ENCODE measurements at regions not wholly inside any gene's neighbourhood (a gene's known extent, or its start where the extent isn't known, plus 50 kb on each side); places are given as distances from the start of the nearest gene placed in this dataset.

DNA sequence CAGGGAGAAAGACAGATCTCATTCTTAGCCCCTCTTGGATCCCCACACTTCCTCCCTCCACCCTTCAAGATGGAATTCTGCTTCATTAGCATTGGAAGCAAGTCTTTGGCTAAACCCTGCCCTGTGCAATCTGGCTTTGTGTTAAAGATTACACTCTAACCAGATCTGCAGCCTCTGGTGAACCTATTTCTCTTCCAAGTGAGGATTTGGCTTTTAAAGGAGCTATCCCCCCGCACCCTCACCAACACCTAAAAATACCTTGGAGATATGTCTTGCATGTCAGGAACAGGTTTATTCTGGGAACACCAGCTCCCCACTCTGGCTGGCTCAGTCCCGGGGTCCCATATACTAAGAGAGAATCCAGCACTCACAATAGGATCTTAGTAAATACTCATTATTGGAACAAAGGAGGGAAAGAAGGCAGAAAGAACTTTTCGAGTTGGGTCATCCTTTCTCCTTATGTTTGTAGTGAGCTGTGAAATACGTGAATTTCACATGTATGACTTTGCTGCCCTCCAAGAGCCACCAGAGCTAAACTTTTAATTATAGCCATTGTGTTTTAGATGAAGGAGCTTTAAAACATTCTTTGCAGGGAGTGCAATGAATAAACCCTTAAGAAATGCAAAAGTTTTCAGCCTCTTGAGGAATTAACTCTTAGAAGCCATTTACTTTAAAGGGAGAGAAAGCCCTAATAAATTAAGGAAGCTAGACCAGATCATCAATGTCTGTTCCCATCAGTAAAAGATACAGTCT is 53.7 kb upstream of the HRH2 start:
- TF ChIP-seq, protein P1, sequence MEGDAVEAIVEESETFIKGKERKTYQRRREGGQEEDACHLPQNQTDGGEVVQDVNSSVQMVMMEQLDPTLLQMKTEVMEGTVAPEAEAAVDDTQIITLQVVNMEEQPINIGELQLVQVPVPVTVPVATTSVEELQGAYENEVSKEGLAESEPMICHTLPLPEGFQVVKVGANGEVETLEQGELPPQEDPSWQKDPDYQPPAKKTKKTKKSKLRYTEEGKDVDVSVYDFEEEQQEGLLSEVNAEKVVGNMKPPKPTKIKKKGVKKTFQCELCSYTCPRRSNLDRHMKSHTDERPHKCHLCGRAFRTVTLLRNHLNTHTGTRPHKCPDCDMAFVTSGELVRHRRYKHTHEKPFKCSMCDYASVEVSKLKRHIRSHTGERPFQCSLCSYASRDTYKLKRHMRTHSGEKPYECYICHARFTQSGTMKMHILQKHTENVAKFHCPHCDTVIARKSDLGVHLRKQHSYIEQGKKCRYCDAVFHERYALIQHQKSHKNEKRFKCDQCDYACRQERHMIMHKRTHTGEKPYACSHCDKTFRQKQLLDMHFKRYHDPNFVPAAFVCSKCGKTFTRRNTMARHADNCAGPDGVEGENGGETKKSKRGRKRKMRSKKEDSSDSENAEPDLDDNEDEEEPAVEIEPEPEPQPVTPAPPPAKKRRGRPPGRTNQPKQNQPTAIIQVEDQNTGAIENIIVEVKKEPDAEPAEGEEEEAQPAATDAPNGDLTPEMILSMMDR (conservative IDR thresholded peaks at IDR 0.05): no peak
- TF ChIP-seq EZH2 (IDR thresholded peaks at IDR 0.05; ENCODE audit: low read depth): no peak

Data from PC-9 (cell line).